ENCODE measurements at regions not wholly inside any gene's neighbourhood (a gene's known extent, or its start where the extent isn't known, plus 50 kb on each side); places are given as distances from the start of the nearest gene placed in this dataset.
"Not testable (repeated sequence)": the region's sequence is repeated elsewhere in the genome, so short reads cannot be mapped to it uniquely, and the experiment has no call there.

- POLR2A ChIA-PET, result no interaction called here
- CTCF ChIA-PET, result no interaction called here
- Mint-ChIP-seq H3K9me3 (ENCODE audit: unreplicated experiment) (no peaks in the 10 kb centered on the region), H3K27ac (ENCODE audit: low read depth, unreplicated experiment) (no peak overlapping the region), H3K27me3 (ENCODE audit: insufficient read depth, unreplicated experiment) (no peaks in the 10 kb centered on the region), H3K4me1 (ENCODE audit: insufficient read depth, unreplicated experiment) (no peaks in the 10 kb centered on the region), H3K36me3 (ENCODE audit: insufficient read depth, unreplicated experiment) (no peaks in the 10 kb centered on the region), H3K4me3 (ENCODE audit: unreplicated experiment) (no peak overlapping the region)
- intact Hi-C loops (cut with micrococcal nuclease), result no loop called here
- no TSS peak for BruUV-seq (replicated peaks)
- no peak for DNase-seq (ENCODE audit: unreplicated experiment)
- TF ChIP-seq, protein P1, sequence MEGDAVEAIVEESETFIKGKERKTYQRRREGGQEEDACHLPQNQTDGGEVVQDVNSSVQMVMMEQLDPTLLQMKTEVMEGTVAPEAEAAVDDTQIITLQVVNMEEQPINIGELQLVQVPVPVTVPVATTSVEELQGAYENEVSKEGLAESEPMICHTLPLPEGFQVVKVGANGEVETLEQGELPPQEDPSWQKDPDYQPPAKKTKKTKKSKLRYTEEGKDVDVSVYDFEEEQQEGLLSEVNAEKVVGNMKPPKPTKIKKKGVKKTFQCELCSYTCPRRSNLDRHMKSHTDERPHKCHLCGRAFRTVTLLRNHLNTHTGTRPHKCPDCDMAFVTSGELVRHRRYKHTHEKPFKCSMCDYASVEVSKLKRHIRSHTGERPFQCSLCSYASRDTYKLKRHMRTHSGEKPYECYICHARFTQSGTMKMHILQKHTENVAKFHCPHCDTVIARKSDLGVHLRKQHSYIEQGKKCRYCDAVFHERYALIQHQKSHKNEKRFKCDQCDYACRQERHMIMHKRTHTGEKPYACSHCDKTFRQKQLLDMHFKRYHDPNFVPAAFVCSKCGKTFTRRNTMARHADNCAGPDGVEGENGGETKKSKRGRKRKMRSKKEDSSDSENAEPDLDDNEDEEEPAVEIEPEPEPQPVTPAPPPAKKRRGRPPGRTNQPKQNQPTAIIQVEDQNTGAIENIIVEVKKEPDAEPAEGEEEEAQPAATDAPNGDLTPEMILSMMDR (IDR thresholded peaks at IDR 0.05; ENCODE audit: unreplicated experiment), result no peak
These were observed 1252.2 kb upstream of the TMEFF2 start for GRCh38 chr2:193446967-193447366.

GRCh38 chr2:193442293-193442692 lies 1247.6 kb upstream of the TMEFF2 start:
- TF ChIP-seq, protein P1 (IDR thresholded peaks at IDR 0.05; ENCODE audit: unreplicated experiment), result no peak
- CTCF ChIA-PET, result no interaction called here
- no peak overlapping the region for H3K4me3 Mint-ChIP-seq (ENCODE audit: unreplicated experiment)
- H3K4me1 Mint-ChIP-seq (ENCODE audit: insufficient read depth, unreplicated experiment), result no peaks in the 10 kb centered on the region
- intact Hi-C loops (cut with micrococcal nuclease), result no loop called here
- no peaks in the 10 kb centered on the region for H3K27me3 Mint-ChIP-seq (ENCODE audit: insufficient read depth, unreplicated experiment)
- H3K9me3 Mint-ChIP-seq (ENCODE audit: unreplicated experiment), result no peaks in the 10 kb centered on the region
- POLR2A ChIA-PET, result no interaction called here
- H3K36me3 Mint-ChIP-seq (ENCODE audit: insufficient read depth, unreplicated experiment), result no peaks in the 10 kb centered on the region
- no peak overlapping the region for H3K27ac Mint-ChIP-seq (ENCODE audit: low read depth, unreplicated experiment)
- DNase-seq (ENCODE audit: unreplicated experiment), result no peak
- BruUV-seq (replicated peaks), result no TSS peak

DNA sequence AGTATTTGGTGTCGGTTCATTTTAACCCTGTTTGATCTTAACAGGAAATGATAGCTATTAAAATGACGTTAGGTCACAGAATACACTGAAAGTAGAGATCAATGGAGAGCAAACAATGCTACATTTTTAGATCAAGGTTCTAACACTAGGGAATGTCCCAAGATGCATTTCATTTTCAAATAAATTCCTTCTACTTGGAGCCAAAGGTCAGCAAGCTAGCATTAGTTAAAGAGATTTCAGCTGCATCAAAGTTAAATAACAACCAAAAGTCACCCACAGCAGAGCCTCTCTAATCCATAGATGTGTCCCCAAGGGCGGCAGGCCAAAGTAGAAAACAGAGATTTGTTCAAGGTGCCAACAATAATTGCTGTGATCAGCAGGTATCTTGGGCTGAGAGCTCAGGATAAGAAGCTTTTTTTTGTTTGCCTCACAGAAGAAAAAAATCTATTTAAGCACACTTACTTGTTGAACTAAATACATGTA lies 1233.6 kb upstream of the TMEFF2 start:
- Mint-ChIP-seq H3K9me3 (ENCODE audit: unreplicated experiment) (no peaks in the 10 kb centered on the region), H3K4me3 (ENCODE audit: unreplicated experiment) (no peak overlapping the region), H3K4me1 (ENCODE audit: insufficient read depth, unreplicated experiment) (no peaks in the 10 kb centered on the region), H3K27ac (ENCODE audit: low read depth, unreplicated experiment) (no peak overlapping the region), H3K27me3 (ENCODE audit: insufficient read depth, unreplicated experiment) (no peaks in the 10 kb centered on the region), H3K36me3 (ENCODE audit: insufficient read depth, unreplicated experiment) (no peaks in the 10 kb centered on the region)
- BruUV-seq (replicated peaks), result no TSS peak
- TF ChIP-seq, protein P1 (IDR thresholded peaks at IDR 0.05; ENCODE audit: unreplicated experiment), result no peak
- POLR2A ChIA-PET, result no interaction called here
- intact Hi-C loops (cut with micrococcal nuclease), result no loop called here
- CTCF ChIA-PET, result interaction anchor here (0.6 kb wide), 1 partner anchor 133 kb away, joined by 3 read pairs; no protein-coding TSS in a partner anchor
- no peak for DNase-seq (ENCODE audit: unreplicated experiment)

DNA sequence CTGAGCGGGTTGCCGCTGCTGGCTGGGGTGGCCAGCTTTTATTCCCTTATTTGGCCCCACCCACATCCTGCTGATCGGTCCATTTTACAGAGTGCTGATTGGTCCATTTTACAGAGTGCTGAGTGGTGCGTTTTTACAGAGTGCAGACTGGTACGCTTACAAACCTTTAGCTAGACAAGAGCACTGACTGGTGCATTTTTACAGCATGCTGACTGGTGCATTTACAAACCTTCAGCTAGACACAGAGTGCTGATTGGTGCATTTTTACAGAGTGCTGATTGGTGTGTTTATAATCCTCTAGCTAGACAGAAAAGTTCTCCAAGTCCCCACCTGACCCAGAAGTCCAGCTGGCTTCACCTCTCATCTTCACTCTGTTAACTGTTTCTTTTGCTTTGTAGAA lies 1217.6 kb upstream of the TMEFF2 start:
- H3K36me3 Mint-ChIP-seq (ENCODE audit: insufficient read depth, unreplicated experiment); DNase-seq (ENCODE audit: unreplicated experiment); H3K27me3 Mint-ChIP-seq (ENCODE audit: insufficient read depth, unreplicated experiment); H3K4me3 Mint-ChIP-seq (ENCODE audit: unreplicated experiment); H3K27ac Mint-ChIP-seq (ENCODE audit: low read depth, unreplicated experiment); H3K4me1 Mint-ChIP-seq (ENCODE audit: insufficient read depth, unreplicated experiment); BruUV-seq (replicated peaks); H3K9me3 Mint-ChIP-seq (ENCODE audit: unreplicated experiment); intact Hi-C loops (cut with micrococcal nuclease): not testable (repeated sequence)
- POLR2A ChIA-PET, result interaction anchor here (0.5 kb wide), 1 partner anchor 385 kb away, joined by 3 read pairs; no protein-coding TSS in a partner anchor
- CTCF ChIA-PET, result interaction anchor here (0.6 to 0.7 kb wide), 2 partner anchors 13 to 61 kb away, joined by 3 to 4 read pairs; no protein-coding TSS in a partner anchor

- H3K27ac Mint-ChIP-seq (ENCODE audit: low read depth, unreplicated experiment), result no peak overlapping the region
These were observed 1215.2 kb upstream of the TMEFF2 start for GRCh38 chr2:193409951-193410350.

More at GRCh38 chr2:193409951-193410350, 1215.2 kb upstream of the TMEFF2 start:
- BruUV-seq (replicated peaks), result no TSS peak
- H3K9me3 Mint-ChIP-seq (ENCODE audit: unreplicated experiment), result no peaks in the 10 kb centered on the region
- no peak overlapping the region for H3K4me3 Mint-ChIP-seq (ENCODE audit: unreplicated experiment)
- CTCF ChIA-PET, result no interaction called here
- no peak for DNase-seq (ENCODE audit: unreplicated experiment)
- intact Hi-C loops (cut with micrococcal nuclease), result no loop called here
- POLR2A ChIA-PET, result no interaction called here
- H3K4me1 Mint-ChIP-seq (ENCODE audit: insufficient read depth, unreplicated experiment), result no peaks in the 10 kb centered on the region
- TF ChIP-seq, protein P1 (IDR thresholded peaks at IDR 0.05; ENCODE audit: unreplicated experiment), result no peak
- H3K27me3 Mint-ChIP-seq (ENCODE audit: insufficient read depth, unreplicated experiment), result no peaks in the 10 kb centered on the region
- no peaks in the 10 kb centered on the region for H3K36me3 Mint-ChIP-seq (ENCODE audit: insufficient read depth, unreplicated experiment)
